ENCODE measurements at regions not wholly inside any gene's neighbourhood (a gene's known extent, or its start where the extent isn't known, plus 50 kb on each side); places are given as distances from the start of the nearest gene placed in this dataset.
"Not testable (repeated sequence)": the region's sequence is repeated elsewhere in the genome, so short reads cannot be mapped to it uniquely, and the experiment has no call there.

DNA sequence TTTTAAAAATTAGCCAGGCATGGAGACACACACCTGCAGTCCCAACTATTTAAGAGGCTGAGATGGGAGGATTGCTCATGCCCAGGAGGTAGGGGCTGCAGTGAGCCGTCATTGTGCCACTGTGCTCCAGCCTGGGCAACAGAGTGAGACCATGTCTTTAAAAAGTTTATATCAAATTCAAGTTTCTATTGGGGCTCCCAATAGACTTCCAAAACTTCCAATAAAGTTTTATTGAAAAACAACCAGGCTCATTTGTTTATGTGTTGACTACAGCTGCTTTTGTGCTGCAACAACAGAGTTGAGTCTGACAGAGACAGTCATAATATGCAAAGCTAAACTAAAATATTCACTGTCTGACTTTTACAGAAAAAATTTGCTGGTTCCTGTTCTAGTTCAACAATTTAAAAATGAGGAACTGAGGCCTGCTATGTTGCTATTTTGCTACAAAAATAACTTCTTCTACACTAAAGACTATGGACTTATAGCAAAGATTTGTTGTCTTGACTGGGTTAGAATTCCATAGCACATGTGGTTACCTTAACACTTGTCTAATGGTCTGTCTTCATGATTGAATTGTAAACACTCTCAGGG lies 63.3 kb upstream of the RELL1 start:
- H3K36me3 Mint-ChIP-seq (ENCODE audit: low read depth) = no peaks in the 10 kb centered on the region
- H3K27ac Mint-ChIP-seq = no peak overlapping the region
- H3K27me3 Mint-ChIP-seq = peaks cover 1% of the 10 kb centered on the region
- DNase-seq (no peak), ATAC-seq (no peak)
- H3K4me3 Mint-ChIP-seq = no peak overlapping the region
- CTCF ChIA-PET = no interaction called here
- H3K9me3 Mint-ChIP-seq = peaks cover 4% of the 10 kb centered on the region
- intact Hi-C loops (cut with micrococcal nuclease) = no loop called here
- POLR2A ChIA-PET = no interaction called here
- H3K4me1 Mint-ChIP-seq (ENCODE audit: low read depth) = peaks cover 19% of the 10 kb centered on the region
- TF ChIP-seq, protein P1, sequence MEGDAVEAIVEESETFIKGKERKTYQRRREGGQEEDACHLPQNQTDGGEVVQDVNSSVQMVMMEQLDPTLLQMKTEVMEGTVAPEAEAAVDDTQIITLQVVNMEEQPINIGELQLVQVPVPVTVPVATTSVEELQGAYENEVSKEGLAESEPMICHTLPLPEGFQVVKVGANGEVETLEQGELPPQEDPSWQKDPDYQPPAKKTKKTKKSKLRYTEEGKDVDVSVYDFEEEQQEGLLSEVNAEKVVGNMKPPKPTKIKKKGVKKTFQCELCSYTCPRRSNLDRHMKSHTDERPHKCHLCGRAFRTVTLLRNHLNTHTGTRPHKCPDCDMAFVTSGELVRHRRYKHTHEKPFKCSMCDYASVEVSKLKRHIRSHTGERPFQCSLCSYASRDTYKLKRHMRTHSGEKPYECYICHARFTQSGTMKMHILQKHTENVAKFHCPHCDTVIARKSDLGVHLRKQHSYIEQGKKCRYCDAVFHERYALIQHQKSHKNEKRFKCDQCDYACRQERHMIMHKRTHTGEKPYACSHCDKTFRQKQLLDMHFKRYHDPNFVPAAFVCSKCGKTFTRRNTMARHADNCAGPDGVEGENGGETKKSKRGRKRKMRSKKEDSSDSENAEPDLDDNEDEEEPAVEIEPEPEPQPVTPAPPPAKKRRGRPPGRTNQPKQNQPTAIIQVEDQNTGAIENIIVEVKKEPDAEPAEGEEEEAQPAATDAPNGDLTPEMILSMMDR (IDR thresholded peaks at IDR 0.05) = no peak

DNA sequence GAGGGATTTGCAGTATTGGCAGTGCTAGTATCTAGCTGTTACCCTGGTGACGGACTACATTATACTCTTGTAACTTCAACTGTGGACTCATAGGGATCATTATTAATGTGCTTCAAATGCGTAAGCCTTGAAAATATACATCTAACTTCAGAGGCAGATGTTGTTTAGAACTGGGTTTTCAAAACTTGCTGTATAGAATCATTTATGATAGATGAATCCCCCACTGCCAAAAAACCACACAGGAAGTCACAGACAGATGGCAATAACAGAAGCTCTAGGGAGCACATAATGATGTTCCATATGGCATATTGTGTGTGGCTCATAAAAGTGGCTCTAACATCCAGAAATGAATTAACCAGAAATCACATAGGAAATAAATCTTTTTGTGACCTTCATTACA lies 62.3 kb upstream of the RELL1 start:
- POLR2A ChIA-PET = interaction anchor here (0.6 to 0.8 kb wide), 2 partner anchors 9 to 1138 kb away, joined by 3 read pairs; no protein-coding TSS in a partner anchor
- Mint-ChIP-seq H3K4me3 (no peak overlapping the region), H3K27me3 (no peaks in the 10 kb centered on the region), H3K27ac (no peak overlapping the region), H3K4me1 (ENCODE audit: low read depth) (peaks cover 13% of the 10 kb centered on the region), H3K9me3 (peaks cover 4% of the 10 kb centered on the region), H3K36me3 (ENCODE audit: low read depth) (no peaks in the 10 kb centered on the region)
- TF ChIP-seq, protein P1 (IDR thresholded peaks at IDR 0.05) = no peak
- intact Hi-C loops (cut with micrococcal nuclease) = no loop called here
- ATAC-seq (no peak), DNase-seq (no peak)
- CTCF ChIA-PET = interaction anchor here (1.7 kb wide), 1 partner anchor 146 kb away, joined by 6 read pairs; no protein-coding TSS in a partner anchor

DNA sequence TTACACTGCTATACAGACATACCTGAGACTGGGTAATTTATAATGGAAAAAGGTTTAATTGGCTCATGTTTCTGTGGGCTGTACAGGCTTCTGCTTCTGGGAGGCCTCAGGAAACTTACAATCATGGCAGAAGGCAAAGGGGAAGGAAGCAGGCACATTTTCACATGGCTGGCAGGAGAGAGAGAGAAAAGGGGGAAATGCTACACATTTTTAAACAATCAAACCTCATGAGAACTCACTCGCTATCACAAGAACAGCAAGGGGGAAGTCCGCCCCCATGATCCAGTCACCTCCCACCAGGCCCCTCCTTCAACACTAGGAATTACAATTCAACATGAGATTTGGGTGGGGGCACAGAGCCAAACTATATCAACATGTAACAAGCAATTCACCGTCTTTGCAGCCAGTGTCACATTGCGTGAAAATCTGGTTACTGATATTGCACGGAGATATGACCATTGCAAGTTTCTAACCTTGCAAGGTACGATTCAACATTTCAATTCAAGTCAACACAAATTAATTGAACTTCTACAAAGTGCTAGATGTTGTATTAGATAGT lies 61.7 kb upstream of the RELL1 start:
- ChIA-PET CTCF (interaction anchor here (1.7 kb wide), 1 partner anchor 145 kb away, joined by 6 read pairs; no protein-coding TSS in a partner anchor), POLR2A (no interaction called here)
- Mint-ChIP-seq H3K9me3 (peaks cover 4% of the 10 kb centered on the region), H3K36me3 (ENCODE audit: low read depth) (no peaks in the 10 kb centered on the region), H3K27me3 (no peaks in the 10 kb centered on the region), H3K27ac (no peak overlapping the region), H3K4me3 (no peak overlapping the region), H3K4me1 (ENCODE audit: low read depth) (peaks cover 13% of the 10 kb centered on the region)
- DNase-seq (no peak), ATAC-seq (no peak)
- intact Hi-C loops (cut with micrococcal nuclease) = no loop called here
- TF ChIP-seq, protein P1 (IDR thresholded peaks at IDR 0.05) = no peak

- H3K9me3 Mint-ChIP-seq; H3K27ac Mint-ChIP-seq; CTCF ChIA-PET; intact Hi-C loops (cut with micrococcal nuclease); H3K27me3 Mint-ChIP-seq; DNase-seq; ATAC-seq; H3K36me3 Mint-ChIP-seq (ENCODE audit: low read depth); POLR2A ChIA-PET; H3K4me3 Mint-ChIP-seq: not testable (repeated sequence)
- H3K4me1 Mint-ChIP-seq (ENCODE audit: low read depth) = peaks cover 13% of the 10 kb centered on the region
Observed at GRCh38 chr4:37746852-37747251, 60.7 kb upstream of the RELL1 start.

DNA sequence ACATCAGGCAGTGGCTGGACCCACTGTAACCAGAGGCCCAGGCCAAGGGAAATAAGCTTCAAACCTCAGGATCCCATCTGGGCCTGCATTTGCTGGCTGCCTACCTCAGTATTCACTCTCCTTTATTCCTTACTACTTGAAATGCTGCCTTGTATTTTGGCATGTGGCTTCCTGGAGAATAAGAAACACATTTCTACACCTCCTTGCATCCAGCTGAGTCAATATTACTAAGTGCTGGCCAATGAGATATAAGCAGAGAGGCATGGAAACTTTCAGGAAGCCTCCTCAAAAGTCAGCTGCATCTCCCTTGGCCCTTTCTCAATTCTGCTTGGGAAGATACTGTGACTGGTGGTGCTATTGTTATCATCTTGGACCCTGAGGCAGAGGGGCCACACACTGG lies 59.8 kb upstream of the RELL1 start:
- H3K36me3 Mint-ChIP-seq (ENCODE audit: low read depth) = no peaks in the 10 kb centered on the region
- peaks cover 13% of the 10 kb centered on the region for H3K4me1 Mint-ChIP-seq (ENCODE audit: low read depth)
- H3K27ac Mint-ChIP-seq = no peak overlapping the region
- POLR2A ChIA-PET = no interaction called here
- no peak overlapping the region for H3K4me3 Mint-ChIP-seq
- CTCF ChIA-PET = no interaction called here
- H3K27me3 Mint-ChIP-seq = no peaks in the 10 kb centered on the region
- TF ChIP-seq, protein P1 (IDR thresholded peaks at IDR 0.05) = no peak
- H3K9me3 Mint-ChIP-seq = peaks cover 4% of the 10 kb centered on the region
- intact Hi-C loops (cut with micrococcal nuclease) = no loop called here
- ATAC-seq = no peak
- DNase-seq = no peak

Measured in activated CD8-positive, alpha-beta T cell treated with anti-CD3 and anti-CD28 coated beads for 36 hours (primary cell).